22Rv1 (cell line): ENCODE measurements at regions not wholly inside any gene's neighbourhood (a gene's known extent, or its start where the extent isn't known, plus 50 kb on each side); places are given as distances from the start of the nearest gene placed in this dataset.

Source experiments
- CTCF ChIP-seq: fragments of 450-650 bp; IDR thresholded peaks from 2 replicates; pipeline ENCODE4 v1.5.1; 2017; ENCODE audit warnings: mild to moderate bottlenecking
- ZFX ChIP-seq: fragments of 450-650 bp; IDR thresholded peaks from 2 replicates; pipeline ENCODE4 v1.6.1; 2017; ENCODE audit warnings: antibody characterized with exemption, borderline replicate concordance

- TF ChIP-seq CTCF (no peak), ZFX (no peak)
These were observed 848.9 kb downstream of the TRIML1 start for GRCh38 chr4:188988131-188988530.
